Liver (tissue), 8 donors: ENCODE measurements at regions not wholly inside any gene's neighbourhood (a gene's known extent, or its start where the extent isn't known, plus 50 kb on each side); places are given as distances from the start of the nearest gene placed in this dataset.

Experiments
- DNase-seq: peaks from one replicate; pipeline ENCODE4 v3.0.0-alpha.2; 2017; ENCODE audit warnings: low spot score
- H3K27ac ChIP-seq, 2 donors: one replicate each; pipeline ENCODE4 v1.7.0; 2013; ENCODE audit warnings: inconsistent platforms in 2 of 2, low read length in 2 of 2, control low read depth in 1 of 2, low read depth in 1 of 2, mild to moderate bottlenecking in 1 of 2
- H3K27me3 ChIP-seq, 4 donors: one replicate each; pipeline versions ENCODE4 v1.6.1 to v1.7.0; 2013; ENCODE audit warnings: low read length in 3 of 4, inconsistent platforms in 1 of 4, mild to moderate bottlenecking in 1 of 4, moderate library complexity in 1 of 4; ENCODE audit not compliant: control insufficient read depth in 4 of 4, insufficient read depth in 4 of 4
- H3K36me3 ChIP-seq, 4 donors: one replicate each; pipeline versions ENCODE4 v1.6.1 to v1.7.0; 2013; ENCODE audit warnings: low read length in 3 of 4, mild to moderate bottlenecking in 3 of 4, low read depth in 1 of 4, moderate library complexity in 1 of 4; ENCODE audit not compliant: control insufficient read depth in 4 of 4, insufficient read depth in 3 of 4
- H3K4me1 ChIP-seq, 4 donors: one replicate each; pipeline versions ENCODE4 v1.6.1 to v1.7.0; 2013; ENCODE audit warnings: low read length in 3 of 4, mild to moderate bottlenecking in 3 of 4, moderate library complexity in 1 of 4; ENCODE audit not compliant: control insufficient read depth in 4 of 4, insufficient read depth in 4 of 4
- H3K4me3 ChIP-seq, 3 donors: one replicate each; pipeline versions ENCODE4 v1.6.1 to v1.7.0; 2013; ENCODE audit warnings: low read length in 3 of 3, control low read depth in 1 of 3, low read depth in 1 of 3, mild to moderate bottlenecking in 1 of 3
- H3K9ac ChIP-seq, 2 donors: one replicate each; pipeline ENCODE4 v1.7.0; 2013; ENCODE audit warnings: low read length in 2 of 2, mild to moderate bottlenecking in 2 of 2, moderate library complexity in 2 of 2, control low read depth in 1 of 2, low read depth in 1 of 2
- H3K9me3 ChIP-seq, 4 donors: one replicate each; pipeline versions ENCODE4 v1.6.1 to v1.7.0; 2013; ENCODE audit warnings: low read length in 3 of 4; ENCODE audit not compliant: control insufficient read depth in 4 of 4
- CTCF ChIP-seq: fragments of 150-350 bp; IDR thresholded peaks from 2 replicates; pipeline ENCODE4 v1.5.1; 2017; ENCODE audit warnings: improper control_type of control experiment, low read depth, low read length; ENCODE audit not compliant: missing input control
- GABPA ChIP-seq, 2 donors: IDR thresholded peaks in 1 of 2; conservative IDR thresholded peaks in 1 of 2; 2 replicates each; pipeline ENCODE4 v1.6.1; 2016; ENCODE audit warnings: antibody characterized with exemption in 2 of 2, mild to moderate bottlenecking in 1 of 2, moderate library complexity in 1 of 2
- HNF4G ChIP-seq: IDR thresholded peaks from 2 replicates; pipeline ENCODE4 v1.6.1; 2016; ENCODE audit warnings: antibody characterized with exemption
- NR2F2 ChIP-seq: IDR thresholded peaks from 2 replicates; pipeline ENCODE4 v1.6.1; 2016; ENCODE audit warnings: antibody characterized with exemption
- SP1 ChIP-seq: IDR thresholded peaks from 2 replicates; pipeline ENCODE4 v1.6.1; 2018; ENCODE audit warnings: antibody characterized with exemption, mild to moderate bottlenecking
- WGBS: extraction: QIAGEN DNeasy Blood & Tissue Kit; methylation state at CpG from one replicate; pipeline ENCODE4 v1.1.7; 2013; 5-methylcytosine and 5-hydroxymethylcytosine counted together
- TF ChIP-seq, protein P1 (sequence below): IDR thresholded peaks from 2 replicates; pipeline ENCODE4 v1.6.1; 2016; ENCODE audit warnings: antibody characterized with exemption, mild to moderate bottlenecking
- donor health status: healthy.
- donor health status: healthy.
- donor health status: healthy.
- donor health status: healthy.
- donor health status: healthy.

- no peak for DNase-seq
- Histone ChIP-seq H3K4me3 (no peak overlapping the region), H3K4me1 (peaks cover 3 to 10% (median 5%) of the 10 kb centered on the region in 4 donors), H3K9me3 (no peaks in the 10 kb centered on the region), H3K36me3 (no peaks in the 10 kb centered on the region), H3K27ac (no peak overlapping the region), H3K9ac (no peak overlapping the region), H3K27me3 (no peaks in the 10 kb centered on the region)
- TF ChIP-seq, protein P1, sequence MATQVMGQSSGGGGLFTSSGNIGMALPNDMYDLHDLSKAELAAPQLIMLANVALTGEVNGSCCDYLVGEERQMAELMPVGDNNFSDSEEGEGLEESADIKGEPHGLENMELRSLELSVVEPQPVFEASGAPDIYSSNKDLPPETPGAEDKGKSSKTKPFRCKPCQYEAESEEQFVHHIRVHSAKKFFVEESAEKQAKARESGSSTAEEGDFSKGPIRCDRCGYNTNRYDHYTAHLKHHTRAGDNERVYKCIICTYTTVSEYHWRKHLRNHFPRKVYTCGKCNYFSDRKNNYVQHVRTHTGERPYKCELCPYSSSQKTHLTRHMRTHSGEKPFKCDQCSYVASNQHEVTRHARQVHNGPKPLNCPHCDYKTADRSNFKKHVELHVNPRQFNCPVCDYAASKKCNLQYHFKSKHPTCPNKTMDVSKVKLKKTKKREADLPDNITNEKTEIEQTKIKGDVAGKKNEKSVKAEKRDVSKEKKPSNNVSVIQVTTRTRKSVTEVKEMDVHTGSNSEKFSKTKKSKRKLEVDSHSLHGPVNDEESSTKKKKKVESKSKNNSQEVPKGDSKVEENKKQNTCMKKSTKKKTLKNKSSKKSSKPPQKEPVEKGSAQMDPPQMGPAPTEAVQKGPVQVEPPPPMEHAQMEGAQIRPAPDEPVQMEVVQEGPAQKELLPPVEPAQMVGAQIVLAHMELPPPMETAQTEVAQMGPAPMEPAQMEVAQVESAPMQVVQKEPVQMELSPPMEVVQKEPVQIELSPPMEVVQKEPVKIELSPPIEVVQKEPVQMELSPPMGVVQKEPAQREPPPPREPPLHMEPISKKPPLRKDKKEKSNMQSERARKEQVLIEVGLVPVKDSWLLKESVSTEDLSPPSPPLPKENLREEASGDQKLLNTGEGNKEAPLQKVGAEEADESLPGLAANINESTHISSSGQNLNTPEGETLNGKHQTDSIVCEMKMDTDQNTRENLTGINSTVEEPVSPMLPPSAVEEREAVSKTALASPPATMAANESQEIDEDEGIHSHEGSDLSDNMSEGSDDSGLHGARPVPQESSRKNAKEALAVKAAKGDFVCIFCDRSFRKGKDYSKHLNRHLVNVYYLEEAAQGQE: no peak
- 87% methylated on average over 10 of the region's 10 CpGs for WGBS
Measured at GRCh38 chr11:13140873-13141655, 131.9 kb downstream of the RASSF10 start.

GRCh38 chr11:13141731-13142709 is 132.9 kb downstream of the RASSF10 start:
- Histone ChIP-seq H3K36me3 (no peaks in the 10 kb centered on the region), H3K4me3 (no peak overlapping the region), H3K9me3 (no peaks in the 10 kb centered on the region), H3K27ac (no peak overlapping the region), H3K4me1 (peaks cover 3 to 10% (median 5%) of the 10 kb centered on the region in 4 donors), H3K9ac (no peak overlapping the region), H3K27me3 (no peaks in the 10 kb centered on the region)
- no peak for TF ChIP-seq GABPA (IDR thresholded peaks at IDR 0.05 in 1 of 2, conservative IDR thresholded peaks at IDR 0.05 in 1 of 2)
- no peak for TF ChIP-seq CTCF
- TF ChIP-seq SP1: no peak
- TF ChIP-seq, protein P1: no peak
- no peak for TF ChIP-seq HNF4G
- TF ChIP-seq NR2F2: no peak
- WGBS: 83% methylated on average over 27 of the region's 27 CpGs
- no peak for DNase-seq
